ENCODE measurements at regions not wholly inside any gene's neighbourhood (a gene's known extent, or its start where the extent isn't known, plus 50 kb on each side); places are given as distances from the start of the nearest gene placed in this dataset.

DNA sequence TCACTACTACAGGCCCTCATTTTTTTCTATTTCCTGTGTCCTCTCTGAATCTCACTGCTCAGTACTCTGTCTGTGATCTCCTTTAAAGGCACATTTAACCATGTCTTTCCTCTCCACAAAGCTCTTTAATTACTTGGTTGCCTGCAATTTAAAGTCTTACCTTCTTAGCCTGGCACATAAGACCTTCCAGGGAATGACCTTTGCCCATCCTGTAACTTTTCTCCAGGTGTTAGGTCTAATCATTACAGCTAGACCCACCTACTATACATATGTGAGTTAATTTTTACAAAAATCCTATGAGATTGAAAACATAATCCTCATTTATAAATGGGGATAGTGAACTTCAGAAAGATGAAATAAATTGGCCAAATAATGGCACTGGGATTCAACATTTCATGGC is 244.1 kb upstream of the RHOBTB1 start:
- DNase-seq (ENCODE audit: low spot score) = no peak

DNA sequence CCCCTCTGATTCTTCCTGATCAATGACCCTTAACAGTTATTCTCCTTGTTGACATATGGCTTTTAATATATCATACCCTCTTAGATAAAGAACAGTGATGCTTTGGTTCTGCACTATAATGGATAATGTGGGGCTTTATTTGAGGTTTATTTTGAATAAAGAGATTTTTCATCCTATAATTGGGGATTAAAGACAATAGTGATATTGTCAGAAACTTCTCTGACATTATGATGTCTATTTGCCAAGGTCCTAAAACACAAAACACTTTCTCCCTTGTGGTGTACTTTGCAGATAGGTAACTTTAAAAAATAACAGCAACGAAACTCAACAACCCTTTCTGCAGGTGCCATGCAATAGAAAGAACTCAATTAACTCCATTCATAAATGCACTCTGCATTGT is 243.6 kb upstream of the RHOBTB1 start:
- no peak for DNase-seq (ENCODE audit: low spot score)

DNA sequence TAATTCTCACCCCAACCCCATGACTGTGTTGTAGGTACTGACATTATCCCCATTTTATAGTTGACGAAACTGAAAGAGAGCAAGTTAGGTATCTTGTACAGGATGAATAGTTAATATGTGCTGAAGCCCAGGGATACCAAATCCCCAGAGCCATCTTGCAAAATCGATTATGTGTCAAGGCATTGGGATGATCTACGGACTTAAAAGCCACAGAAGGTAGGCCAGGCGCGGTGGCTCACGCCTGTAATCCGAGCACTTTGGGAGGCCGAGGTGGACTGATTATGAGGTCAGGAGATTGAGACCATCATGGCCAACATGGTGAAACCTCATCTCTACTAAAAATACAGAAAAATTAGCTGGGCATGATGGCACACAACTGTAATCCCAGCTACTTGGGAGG is 242.4 kb upstream of the RHOBTB1 start:
- DNase-seq (ENCODE audit: low spot score) = no peak

DNA sequence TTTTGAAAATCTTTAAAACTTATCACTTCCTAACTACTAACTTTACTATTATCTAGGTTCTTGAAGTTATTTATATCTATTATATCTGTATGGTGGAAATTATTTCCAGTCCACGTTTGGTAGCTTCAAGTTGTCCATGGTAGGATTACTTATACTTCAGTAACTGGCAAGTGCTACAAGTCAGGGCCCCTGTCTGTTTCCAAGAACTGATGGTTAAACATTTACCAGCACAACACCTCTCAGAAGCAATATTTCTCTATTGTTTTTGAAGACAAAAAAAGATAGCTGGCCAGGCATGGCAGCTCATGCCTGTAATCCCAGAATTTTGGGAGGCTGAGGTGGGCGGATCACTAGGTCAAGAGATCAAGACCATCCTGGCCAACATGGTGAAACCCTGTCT is 240.4 kb upstream of the RHOBTB1 start:
- no peak for DNase-seq (ENCODE audit: low spot score)

DNA sequence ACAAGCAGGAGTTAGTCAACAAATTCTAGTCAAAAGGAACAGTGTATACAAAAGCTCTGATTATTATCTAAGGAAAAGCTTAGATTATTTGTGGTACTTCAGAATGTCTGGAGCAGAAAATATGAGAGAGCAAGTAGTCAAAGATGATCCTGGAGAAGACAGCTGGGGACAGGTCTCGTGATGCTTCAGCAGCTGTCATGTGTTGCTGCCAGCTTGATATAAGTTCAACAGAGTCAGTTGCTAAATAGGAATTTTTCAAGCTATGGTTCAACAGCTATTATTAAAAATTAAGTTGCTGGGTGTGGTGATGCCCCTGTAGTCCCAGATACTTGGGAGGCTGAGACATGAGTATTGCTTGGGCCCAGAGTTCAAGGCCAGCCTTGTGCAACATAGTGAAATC is 240.0 kb upstream of the RHOBTB1 start:
- no peak for DNase-seq (ENCODE audit: low spot score)

DNA sequence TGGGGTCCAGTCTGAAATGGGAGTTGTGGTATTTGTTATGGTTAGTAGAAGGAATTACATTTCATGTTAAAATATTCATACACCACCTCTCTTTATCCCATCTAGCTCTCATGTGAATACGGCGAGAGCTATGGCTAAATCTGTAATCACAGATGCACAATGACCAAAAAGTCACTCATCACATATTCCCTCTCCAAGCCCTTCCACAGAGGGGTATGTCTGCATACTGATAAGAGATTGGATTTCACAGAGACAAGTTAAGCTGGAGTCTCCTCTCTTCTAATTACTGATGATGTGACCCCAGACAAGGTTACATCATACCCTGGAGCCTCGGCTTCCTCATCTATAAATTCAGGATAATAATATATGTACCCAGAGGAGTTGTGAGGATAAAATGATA is 237.8 kb upstream of the RHOBTB1 start:
- DNase-seq (ENCODE audit: low spot score) = no peak

DNA sequence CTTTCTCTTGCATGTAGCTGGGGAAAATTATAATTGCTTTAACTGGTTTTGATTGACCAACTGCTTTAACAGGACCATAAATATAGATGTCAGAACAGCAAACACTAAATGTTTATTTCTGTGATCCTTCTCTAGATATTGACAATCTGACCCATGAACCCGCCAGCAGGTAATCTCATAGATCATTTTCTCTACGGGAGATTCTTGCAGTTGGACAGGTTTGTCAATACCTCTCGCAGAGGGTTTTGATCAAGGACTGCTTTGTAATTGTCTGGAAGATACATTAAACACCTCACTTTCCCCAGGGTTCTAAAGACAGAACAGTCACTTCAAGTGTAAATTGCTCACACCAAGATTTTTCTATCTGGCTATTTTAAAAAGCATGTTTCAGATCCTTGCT is 235.8 kb upstream of the RHOBTB1 start:
- DNase-seq (ENCODE audit: low spot score) = no peak

DNA sequence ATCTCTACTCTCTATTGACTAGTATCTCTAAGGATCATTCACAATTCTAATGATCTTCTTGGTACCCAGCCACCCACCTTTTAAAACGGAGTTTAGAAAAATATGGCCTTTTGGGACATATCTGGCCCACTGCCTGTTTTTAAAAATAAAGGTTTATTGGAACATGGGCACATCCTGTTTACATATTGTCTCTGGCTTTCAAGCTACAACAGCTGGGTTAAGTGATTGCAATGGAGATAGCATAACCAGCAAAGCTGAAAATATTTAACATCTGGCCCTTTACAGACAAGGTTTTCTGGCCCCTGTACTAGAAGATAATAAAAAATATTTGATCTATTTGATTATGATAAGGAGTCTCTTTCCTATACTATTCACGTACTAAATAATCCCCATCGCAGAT is 232.4 kb upstream of the RHOBTB1 start:
- no peak for DNase-seq (ENCODE audit: low spot score)

DNA sequence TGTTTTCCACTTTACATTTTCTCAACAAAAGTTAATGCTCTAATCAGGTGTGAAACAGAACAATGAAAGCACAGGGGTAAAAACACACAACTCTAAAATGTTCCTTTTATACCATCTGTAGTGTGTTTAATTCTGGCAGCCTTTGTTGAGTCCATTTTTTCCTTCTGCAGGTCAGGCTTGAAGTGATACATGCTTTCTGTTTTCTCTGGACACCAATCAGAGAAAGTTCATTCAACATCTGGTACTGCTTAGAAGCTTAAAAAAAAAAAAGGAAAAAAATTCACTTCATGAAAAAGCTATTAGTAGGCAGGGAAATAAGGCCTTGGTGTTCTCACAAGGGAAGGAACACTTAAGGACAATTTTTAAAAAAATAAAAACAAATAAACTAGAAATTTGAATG is 231.3 kb upstream of the RHOBTB1 start:
- no peak for DNase-seq (ENCODE audit: low spot score)

DNA sequence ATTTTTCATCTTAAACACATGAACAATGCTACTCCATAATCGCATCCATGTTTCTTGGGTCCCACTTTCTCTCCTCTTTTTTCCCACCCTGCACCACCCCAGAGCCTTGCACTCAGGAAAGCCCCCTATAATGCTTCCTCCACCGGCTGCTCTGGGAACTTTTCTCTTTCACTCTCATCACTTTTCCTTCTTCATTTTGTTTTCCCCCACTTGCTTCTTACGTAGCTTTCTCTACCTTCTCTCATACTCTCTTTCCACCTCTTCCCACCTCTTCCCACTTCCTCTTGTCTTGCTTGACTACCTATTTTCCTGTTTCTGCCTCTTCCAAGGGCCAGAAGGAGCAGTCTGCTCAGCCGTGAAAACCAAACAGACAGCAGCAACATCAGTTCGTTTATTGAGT is 229.5 kb upstream of the RHOBTB1 start:
- DNase-seq (ENCODE audit: low spot score) = peak; percentile 1

DNA sequence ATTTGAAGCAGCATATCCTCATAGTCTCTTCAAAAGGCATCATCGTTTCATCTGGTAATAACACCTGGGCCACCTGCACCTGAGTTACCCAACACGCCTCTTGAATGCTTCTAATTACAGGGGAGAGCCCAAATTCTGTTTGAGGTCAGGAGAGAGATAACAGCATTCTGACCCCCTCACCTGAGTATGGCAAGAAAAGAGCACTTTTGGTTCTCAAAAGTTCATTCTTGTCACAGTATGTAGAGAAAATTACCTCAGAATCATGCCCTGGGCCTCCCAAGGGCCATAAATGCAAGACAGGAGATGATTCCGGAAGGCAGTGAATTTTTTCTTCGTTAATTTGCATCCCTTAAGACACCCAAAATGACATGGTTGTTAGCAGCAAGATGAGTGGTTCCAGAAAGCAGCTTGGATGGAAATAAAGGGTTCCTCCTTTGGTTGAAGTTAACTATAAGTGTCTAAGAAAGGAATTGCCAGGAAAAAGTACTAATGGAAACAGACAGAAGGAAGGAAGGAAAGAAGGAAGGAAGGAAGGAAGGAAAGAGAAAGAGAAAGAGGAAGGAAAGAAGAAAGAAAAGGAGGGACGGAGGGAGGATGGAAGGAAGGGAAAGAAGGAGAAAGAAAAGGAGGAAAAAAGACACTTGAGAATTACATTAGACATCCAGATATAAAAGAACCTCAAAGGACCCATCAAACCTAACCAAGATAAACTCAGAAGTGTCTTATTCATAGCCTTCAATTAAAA is 228.4 kb upstream of the RHOBTB1 start:
- no peak for DNase-seq (ENCODE audit: low spot score)

DNA sequence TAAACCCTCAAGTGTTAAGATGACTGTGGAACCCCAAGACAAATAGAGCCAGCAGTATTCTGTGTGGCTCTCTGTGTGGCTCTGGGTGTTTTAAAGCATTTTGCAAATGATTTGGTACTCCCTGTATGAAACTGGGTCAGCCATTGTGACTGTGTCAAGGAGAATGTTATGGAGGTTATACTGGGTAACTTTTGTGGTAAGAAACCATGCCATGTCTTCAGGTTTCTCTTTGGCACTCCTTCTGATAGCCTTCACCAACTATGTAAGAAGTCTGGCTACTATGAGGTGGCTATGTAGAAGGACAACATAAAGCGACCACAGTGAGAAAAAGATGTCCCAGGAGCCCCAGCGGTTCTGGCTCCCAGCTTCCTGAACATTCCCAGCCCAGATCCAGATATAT is 226.6 kb upstream of the RHOBTB1 start:
- DNase-seq (ENCODE audit: low spot score) = no peak

DNA sequence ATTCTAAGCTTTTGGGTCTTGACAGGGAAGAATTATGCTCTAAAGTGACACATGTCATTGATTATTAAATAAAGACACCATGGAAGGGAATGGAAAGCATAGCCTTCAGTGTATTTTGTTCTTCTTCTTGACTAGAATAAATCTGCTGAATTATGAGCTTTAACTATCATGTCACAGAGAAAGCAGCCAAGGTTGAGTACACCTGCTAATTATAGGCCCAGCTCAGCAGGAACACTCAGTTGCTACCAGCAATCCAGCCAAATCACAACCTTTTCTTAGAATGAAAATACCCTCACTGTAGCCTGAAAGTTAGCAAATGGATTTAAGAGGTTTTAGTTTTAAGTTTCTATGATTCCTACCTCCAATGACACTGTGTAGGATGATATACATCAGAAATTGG is 225.3 kb upstream of the RHOBTB1 start:
- DNase-seq (ENCODE audit: low spot score) = no peak

DNA sequence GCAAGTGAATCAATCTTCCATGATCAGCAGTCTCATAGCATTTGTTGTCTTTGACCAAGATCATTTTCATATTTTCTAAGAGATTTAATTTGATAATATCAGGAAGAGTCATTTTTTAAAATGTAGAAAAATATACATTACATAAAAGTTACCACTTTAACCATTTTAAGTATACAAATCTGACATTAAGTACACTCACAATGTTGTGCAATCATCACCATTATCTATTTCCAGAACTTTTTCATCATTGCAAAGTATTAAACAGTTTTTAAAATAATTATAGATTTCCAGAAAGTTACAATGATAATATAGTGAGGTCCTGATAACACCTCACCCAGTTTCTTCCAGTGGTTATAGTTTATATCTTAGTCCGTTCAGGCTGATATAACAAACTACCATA is 222.5 kb upstream of the RHOBTB1 start:
- DNase-seq (ENCODE audit: low spot score) = no peak

DNA sequence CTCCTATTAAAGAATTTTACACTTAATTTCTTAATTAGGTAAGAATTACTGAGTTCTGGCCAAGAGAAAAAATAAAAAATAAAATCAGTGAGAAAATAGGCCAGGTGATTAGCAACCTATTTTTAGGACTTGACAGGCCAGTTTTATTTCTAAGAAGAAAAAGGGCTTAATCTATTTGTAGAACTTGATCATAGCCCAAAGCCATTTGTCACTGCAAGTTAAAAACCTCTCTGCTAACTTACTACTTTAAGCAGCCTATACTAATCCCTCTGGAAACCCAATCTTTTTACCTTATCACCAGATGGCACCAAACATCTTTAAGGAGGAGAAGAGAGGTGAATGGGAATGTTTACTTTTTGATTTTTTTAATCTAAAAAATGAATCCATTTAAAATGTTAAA is 222.1 kb upstream of the RHOBTB1 start:
- DNase-seq (ENCODE audit: low spot score) = no peak

DNA sequence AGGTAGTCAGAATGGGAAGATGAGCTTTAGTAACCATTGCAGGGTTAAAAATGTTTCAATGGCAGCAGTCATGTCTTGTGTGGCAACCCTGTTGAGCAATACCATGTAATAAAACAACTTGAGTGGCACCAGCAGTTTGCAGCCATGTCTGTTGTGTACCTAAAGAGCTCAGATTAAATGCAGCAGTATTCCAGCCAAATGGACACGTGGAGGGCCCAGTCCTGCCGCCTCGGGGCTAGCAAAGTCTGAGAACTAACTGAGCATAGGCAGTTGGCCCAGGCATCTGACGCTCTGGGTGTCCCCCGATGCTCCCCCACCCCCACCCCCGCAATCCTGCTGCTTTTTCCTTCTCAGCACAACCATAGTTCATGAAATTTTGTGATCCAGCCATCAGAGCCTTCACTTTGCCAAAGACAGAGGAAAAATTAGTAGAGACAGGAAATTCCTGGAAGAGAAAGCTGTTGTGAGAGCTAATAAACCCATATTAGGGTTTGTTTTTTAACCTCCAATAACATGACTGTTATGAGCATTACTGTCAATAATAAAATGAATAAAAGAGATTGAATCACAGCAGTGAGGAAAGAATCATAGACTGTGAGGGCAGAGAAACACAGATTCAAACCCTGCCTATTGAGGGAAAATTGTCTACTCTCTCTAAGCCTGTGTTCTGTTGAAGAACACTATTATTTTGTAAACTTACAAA is 220.6 kb upstream of the RHOBTB1 start:
- DNase-seq (ENCODE audit: low spot score) = peak; percentile 22

DNA sequence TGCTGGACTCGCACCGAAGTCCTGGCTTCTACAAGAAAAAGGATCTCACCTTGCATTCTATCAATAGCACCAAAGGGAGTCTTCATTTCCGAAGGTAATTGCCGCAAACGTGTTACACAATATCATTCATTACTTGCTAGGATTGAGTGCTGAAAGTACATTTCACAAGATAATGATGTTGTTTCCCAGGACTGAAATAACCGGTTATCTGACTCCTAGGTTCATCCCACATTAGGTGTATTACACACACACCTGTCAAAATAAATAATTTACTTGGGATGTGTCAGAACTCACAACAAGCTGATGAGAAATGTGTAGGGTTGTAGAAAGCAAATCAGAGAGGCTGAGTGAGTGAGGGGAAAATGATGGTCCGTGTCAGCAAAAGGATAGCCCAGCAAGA is 219.4 kb upstream of the RHOBTB1 start:
- no peak for DNase-seq (ENCODE audit: low spot score)

DNA sequence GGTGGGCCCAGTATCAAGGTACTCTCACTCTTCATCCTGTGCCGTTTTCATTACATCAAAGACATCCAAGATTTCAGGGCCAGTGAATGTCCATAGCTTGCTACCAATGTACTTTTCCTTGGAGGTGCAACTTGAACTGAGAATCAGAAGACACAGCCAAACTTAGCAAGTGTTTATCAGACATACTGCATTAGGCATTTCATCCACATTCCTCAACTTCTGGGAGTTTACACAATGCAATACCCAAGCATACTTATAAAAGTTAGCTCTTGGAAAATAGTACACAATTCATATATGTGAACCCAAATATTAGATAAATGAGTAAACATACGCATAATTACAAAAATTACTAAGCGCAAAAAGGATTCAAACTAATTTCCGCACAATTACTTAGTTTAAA is 216.3 kb upstream of the RHOBTB1 start:
- DNase-seq (ENCODE audit: low spot score) = no peak

DNA sequence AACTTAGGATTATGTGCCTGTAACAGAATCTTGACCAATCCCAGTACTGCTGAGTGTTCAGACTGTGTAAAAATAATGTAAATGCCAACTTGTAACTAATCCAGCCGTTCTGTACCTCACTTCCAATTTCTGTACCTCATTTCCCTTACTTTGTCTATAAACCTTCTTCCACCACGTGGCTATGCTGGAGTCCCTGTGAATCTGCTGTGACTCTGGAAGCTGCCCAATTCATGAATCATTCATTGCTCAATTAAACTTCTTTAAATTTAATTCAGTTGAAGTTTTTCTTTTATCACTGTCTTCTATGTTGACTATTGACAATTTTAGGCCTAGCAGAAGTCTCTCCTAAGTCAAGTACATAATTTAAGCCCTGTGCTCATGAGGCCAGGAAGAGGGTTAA is 215.3 kb upstream of the RHOBTB1 start:
- no peak for DNase-seq (ENCODE audit: low spot score)

DNA sequence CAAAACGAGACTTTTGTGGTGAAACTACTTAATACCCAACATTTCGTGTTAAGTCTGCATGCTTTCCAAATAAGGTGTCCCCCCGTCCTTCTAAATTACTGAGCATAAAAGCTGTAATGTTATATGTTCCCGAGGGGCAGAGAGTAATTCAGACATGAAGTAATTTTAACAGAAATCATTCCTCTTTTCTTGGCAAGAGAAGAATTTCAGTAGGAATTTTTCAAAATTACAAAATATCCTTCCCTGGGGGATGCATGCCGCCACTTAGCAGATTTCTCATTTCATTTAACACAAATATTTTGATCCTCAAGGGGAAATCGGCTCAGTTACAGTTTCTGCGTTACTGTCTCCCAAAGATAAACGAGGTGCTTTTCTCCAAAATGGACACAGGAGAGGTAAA is 213.2 kb upstream of the RHOBTB1 start:
- DNase-seq (ENCODE audit: low spot score) = no peak

DNA sequence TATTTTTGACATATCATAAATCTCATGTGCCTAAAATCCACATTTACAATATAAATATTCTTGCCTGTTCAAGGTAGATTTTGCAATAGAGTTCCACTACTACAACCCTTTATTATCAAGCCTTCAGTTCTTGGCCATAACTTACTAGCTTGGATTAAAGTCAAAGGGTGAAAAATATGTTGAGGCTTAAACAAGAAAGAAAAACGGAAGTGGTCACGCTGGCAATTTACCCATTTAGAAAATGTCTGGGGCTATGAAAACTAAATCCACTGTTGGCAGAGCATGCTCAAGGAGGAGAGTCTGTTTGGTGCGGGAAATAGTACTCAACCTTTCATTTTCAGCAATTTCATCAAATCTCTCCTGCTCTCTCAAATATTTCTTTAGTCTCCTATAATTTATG is 209.8 kb upstream of the RHOBTB1 start:
- DNase-seq (ENCODE audit: low spot score) = no peak

DNA sequence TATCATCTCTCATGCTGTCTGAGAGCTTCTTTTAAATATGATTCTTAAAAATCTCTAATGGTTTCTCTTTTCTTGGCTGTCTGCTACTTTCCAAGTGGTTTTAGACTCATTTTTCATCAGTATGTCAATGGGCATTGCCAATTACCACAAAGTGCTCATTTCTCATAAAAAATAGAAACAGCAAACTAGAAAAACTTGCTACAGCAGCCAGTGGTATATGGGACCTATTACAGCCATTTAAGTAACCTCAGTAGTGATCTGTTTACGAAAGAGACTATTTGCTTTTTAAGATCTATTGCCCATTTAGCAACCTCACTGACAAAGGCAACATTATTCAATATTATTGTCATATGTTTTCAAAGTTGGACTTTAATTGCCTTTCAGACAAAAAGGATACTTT is 207.1 kb upstream of the RHOBTB1 start:
- no peak for DNase-seq (ENCODE audit: low spot score)

DNA sequence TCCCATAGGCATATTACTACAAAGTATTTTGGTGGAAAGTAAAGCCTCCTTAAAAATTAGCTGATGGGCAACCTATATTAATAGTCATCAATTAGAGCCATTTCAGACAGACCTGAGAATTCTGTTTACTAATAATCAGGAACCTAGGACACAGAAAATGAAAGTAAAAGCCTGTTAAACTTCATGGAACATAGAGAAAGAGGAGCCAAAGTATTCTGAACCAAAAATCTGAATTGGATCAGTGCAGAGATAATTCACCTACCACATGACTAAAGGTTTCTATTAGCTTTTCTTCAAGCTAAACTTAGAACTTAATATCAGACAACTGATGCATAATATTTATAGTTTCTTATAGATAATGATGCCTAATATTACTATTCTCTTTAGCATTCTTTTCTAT is 204.5 kb upstream of the RHOBTB1 start:
- DNase-seq (ENCODE audit: low spot score) = no peak

DNA sequence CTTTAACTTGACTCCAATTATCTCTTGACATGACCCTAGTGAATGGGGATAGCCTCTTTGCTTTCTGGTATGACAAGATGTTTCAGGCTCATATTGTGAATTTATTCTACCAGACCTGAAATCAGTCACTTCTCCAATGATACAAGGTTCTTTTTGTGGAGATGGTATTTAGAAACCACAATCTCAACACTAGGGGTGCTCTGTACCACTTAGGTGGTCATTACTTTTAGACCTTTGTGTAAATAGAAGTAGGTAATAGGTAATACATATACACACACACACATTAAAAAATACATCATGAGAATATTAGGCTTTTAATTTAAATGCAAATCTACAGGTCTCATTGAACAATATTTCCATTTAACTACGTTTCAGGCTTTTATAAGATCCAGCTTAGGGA is 199.0 kb upstream of the RHOBTB1 start:
- DNase-seq (ENCODE audit: low spot score) = no peak

All from kidney tubule cell (primary cell).